GM23248 (cell line): ENCODE measurements at regions not wholly inside any gene's neighbourhood (a gene's known extent, or its start where the extent isn't known, plus 50 kb on each side); places are given as distances from the start of the nearest gene placed in this dataset.

Experiments
- EZH2 ChIP-seq: fragments of 200-600 bp; sonication (generic); IDR thresholded peaks from 2 replicates; pipeline ENCODE4 v1.6.1; 2018; ENCODE audit warnings: antibody characterized with exemption, mild to moderate bottlenecking; ENCODE audit not compliant: insufficient read depth, poor library complexity, severe bottlenecking
- EZH2phosphoT487 ChIP-seq: fragments of 200-600 bp; sonication (generic); IDR thresholded peaks from 2 replicates; pipeline ENCODE4 v1.6.1; 2018; ENCODE audit warnings: antibody characterized with exemption, moderate library complexity, mild to moderate bottlenecking, low read depth; ENCODE audit not compliant: insufficient read depth

DNA sequence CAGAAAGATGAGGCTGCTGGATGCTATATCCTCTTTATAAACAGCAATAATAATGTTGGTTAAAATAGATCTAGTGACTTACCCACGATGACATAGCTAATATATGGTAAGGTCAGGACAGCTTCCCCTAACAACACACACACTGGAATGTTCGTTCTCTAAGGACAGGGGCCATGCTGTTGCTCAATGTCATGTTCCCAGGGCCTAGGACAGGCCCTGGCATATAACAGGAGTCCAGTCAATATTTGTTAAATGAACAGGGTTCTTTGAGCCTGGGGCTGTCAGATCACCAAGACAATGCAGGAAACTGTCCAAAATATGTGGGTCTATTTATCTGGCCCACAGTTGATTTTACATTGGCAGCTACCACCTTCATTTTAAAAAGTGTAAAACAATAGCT is 207.1 kb upstream of the MEX3C start:
- TF ChIP-seq EZH2: no peak
- no peak for TF ChIP-seq EZH2phosphoT487
